IPS-NIHi11 (cell line): ENCODE measurements at regions not wholly inside any gene's neighbourhood (a gene's known extent, or its start where the extent isn't known, plus 50 kb on each side); places are given as distances from the start of the nearest gene placed in this dataset.
A peak's percentile ranks its signal among the peaks of the same experiment; 100 is the strongest.

Experiments used
- DNase-seq: peaks from one replicate; pipeline ENCODE4 v3.0.0; 2012; ENCODE audit warnings: mixed read lengths, low spot score

DNA sequence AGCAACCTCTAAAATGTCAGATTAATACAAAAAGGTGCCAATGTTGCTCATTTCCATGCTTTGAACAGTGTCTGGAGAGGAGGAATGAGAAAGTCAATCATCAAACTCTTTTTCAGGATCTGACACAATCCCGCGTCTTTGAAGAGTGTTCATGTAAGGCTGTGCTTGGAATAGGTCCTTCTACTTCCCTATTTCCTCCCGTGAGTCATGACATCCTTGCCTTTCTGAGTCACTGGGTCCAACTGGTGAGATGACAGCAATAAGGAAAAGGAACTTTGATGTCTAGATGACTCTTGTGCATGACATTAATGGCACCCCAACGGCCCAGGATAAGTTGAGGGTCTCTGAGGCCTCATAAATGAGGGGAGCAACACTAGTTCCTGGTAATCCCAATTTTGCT, 109.0 kb upstream of the CELF4 start:
- no peak for DNase-seq

DNA sequence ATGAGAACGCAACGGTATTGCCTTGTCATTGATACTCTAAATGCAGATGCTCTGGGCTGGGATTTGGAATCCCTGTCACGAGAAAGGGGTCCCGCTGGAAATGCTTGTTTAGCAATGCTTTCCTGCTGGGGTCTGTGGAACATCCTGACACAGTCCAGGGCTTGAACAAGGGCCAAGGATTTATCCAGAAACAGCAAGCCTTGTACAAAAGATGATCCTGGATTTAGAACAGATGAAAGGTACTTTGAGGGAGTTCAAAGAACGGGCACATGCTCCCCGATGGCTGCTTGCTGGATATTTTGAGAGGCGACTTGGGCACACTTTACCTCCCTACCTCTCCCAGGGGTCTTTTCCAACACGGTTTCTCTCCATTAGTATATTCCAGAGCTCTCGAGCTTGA, 108.1 kb upstream of the CELF4 start:
- no peak for DNase-seq

DNA sequence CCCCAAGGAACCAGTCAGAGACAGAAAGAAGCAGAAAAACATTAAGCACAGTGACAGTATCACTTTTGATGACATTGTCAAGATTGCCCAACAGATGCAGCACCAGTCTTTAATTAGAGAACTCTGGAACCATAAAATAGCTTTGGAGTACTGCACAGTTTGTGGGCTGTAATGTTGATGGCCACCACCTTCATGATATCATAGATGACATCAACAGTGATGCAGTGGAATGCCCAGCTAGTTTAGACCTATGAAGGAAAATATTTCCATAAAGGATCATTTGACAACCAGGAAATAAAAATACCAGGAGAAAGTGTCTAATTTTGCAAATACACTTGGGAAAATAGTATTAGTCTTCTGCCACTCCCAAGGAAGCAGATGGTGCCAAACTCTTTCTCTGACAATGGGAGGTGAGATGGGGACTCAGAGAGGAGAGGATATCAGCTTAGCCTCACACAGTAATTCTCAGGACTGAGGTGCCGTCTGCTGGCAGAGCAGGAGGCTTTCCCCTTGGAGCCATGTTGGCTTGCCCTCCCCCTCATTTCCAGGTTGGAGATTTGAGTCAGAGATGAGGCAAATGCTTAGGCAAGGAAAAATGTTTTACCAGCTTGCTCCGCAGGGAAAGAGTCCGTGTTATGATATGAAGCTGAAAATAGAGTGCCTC, 107.5 kb upstream of the CELF4 start:
- no peak for DNase-seq

DNA sequence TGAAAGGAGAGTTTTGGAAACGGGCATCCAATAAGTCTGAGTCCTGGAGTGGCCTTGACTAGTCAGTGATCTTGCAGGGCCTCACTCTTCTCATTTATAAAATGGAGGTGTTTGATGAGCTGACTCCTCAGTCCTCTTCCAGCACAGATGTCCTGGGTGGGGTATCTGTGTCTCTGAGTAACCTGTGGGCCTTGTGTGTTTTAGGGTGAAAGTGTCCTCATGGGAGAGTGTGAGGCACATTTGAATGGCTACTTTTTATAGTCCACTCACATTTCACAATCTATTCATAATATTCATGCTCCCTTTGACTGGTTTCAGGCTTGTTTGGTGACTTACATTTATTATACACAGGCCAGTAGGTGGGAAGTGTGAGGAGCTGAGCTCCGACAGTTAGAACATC, 106.4 kb upstream of the CELF4 start:
- DNase-seq = no peak

DNA sequence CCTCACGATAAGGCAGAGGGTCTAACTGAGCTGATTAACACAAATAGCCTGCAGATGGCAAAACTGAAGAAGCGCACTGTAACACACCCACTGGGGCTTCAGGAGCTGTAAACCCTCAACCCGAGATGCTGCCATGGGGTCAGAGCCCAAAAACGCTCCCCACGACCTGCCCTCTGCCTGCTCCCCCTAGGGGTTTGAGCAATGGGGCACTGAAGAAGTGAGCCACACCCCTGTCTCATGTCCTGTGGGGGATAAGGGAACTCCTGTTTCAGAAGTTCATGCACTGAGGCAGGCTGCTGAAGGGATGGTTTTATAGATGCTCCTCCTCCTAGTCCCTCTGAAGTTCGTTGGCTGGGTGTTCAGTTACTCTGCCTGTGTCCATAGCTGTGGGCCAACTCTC, 105.9 kb upstream of the CELF4 start:
- no peak for DNase-seq

DNA sequence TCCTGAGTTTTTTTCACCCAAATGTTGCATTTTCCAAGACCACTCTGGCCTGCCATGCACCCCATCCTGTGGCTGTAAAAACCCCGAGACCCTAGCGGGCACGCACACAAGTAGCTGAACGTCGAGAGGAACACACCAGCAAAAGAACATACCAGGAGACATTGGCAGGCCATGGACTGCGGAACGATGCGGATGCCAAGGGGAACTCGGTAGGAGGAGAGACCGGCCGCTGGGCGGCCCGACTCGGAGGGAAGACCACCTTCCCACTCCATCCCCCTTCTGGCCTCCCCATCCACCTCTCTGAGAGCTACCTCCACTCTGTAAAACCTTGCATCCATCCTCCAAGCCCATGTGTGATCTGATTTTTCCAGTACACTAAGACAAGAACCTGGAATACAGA, 105.5 kb upstream of the CELF4 start:
- no peak for DNase-seq

DNA sequence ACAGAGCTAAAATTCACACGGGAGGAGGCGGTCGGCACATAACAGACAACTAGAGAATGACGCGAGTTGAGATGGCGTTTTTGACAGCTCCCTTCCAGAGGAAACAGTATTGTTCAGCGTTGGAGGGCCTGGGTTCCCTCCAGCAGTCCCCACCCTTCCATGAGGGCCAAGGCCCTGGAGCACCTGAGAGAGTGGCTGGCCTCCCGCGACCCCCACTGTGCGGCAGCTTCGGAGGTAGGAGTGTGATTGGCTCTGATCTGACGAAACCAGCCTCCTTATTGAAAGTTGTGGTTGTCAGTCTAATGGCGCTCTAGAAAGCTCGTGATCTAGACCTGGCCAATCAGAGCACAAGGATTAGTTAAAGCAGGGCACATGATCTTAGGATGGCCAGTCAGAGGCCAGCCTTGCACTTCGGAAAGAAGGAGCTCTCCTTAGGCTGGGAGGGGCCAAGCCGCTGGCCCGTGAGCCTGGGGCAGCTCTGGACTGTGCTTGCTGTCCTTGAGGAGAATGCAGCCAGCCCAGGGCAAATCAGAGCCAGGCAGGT, 104.5 kb upstream of the CELF4 start:
- DNase-seq = no peak

DNA sequence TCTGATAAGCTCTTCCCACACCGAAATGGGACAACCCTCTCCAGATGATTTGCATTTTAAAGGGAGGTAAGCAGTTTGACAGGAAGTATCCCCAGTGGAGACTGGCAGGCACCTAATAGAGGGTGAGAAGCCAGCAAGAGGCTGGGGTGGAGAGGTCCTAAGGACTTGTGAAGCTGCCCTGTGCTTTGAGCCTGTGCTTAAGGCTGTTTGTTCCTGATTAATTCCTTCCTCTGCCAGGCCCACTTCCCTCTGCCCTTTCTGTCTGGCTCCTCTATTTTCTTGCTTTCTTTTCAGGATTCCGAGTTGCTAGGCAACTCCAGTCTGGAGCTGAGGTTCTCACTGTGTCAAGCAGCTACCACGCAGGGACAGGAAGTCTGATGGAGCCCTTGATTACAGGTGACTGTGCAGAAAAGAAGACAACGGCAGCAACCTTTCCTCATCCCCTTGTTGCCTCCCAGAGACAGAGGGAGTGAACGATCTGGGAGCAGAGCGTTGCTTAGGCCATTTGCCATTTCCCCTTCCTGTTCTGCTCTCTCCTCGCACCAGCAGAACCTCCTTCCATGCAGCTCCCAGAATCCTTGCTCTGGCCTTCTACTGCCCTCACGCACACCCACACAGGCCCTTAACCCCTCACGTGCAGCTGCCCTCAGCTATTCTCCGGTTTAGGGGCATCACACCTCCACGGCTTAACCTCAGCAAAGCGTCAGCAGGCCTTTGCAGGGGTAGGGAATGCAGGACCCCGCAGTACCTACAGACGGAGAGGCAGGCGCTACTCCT, 103.6 kb upstream of the CELF4 start:
- DNase-seq = peak; percentile 45

DNA sequence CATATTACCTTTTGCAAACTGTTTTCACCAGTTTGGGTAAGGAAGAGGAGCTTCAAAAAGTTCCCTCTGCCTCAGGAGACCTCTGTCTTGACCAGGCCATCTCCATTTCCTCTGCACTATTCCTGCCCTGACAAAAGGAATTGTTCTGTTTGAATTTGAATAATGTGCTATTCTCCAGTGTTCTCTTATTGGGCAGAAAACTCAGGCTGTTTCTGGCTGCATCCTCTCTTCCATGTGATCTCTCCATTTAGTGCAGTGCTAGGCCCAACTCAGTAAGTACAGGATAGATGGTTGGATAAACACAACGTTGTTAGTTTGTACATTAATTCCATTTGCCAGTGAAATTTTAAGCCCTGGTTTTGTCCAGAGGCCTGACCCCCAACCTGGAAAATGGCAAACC, 102.2 kb upstream of the CELF4 start:
- DNase-seq = no peak

DNA sequence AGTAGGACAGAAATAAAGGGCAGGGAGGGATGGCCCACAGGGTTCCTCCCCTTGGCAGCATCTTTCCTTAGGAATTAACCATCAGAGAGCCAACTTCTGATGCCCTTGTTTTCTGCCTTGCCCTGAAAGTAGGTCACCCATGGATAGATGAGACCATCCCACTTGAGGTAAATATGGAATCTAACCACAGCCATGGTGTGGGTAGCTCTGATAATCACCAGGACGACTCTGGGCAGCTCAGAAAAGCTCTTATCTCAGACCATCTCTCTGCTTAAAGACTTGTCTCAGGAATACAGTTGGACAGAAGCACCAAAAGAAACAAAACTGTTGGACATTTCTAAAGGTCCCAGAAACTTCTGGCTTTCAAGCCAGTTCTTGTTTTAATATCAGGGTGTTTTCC, 101.4 kb upstream of the CELF4 start:
- no peak for DNase-seq

DNA sequence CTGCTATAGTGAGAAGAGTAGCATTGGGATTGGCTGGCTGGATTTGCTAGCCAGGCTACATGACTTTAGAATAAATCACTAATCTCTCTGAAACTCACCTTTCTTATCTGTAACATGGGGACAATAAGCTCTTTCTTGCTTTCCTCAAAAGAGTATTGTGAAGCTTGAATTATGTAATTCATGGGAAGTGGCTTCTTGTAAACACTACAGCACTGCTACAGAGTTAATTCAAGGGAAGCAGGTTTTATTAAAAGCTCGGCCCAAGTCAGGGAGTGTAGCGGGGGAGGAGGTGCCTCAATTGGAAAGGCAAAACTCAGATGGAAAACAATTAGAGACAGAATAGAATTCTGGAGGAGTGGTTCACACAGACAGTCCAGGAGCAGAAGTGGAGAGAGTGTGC, 100.9 kb upstream of the CELF4 start:
- DNase-seq = no peak

DNA sequence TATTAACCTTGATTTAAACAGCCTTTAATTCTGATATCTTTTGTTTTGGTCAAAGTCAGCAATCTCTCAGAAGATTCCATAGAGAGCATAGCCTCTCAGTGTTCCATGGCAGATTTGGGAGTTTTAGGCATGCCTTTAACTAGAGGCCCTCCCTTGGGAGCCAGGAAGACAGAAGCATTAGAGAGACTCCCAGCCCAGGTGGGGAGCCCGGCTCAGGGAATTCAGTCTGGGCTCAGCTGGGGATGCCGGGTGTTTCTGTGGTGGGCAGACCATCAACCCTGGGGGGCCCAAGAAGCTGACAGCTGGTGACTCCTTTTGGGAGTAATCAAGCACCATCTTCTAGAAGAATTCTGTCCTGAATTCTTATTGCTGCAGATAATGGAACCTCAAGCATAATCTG, 99.7 kb upstream of the CELF4 start:
- DNase-seq = no peak

DNA sequence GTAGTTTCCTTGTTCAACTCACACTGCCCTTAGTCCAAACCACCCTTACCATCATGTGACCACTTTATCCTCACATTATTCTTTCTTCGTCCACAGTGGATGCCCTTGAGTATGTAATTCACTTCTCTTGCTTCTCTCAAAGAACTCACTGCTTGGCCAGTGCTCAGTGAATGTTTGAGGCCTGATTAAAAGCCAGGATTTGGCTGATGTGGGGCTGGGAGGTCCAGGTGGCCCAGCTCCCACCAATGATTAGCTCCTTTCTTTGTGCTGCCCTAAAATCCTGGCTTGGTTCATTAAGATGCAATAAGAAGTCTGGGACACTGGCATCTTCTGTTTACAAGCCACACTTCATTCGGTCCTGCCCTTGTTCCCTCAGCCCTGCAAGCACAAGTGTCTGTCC, 97.8 kb upstream of the CELF4 start:
- no peak for DNase-seq

DNA sequence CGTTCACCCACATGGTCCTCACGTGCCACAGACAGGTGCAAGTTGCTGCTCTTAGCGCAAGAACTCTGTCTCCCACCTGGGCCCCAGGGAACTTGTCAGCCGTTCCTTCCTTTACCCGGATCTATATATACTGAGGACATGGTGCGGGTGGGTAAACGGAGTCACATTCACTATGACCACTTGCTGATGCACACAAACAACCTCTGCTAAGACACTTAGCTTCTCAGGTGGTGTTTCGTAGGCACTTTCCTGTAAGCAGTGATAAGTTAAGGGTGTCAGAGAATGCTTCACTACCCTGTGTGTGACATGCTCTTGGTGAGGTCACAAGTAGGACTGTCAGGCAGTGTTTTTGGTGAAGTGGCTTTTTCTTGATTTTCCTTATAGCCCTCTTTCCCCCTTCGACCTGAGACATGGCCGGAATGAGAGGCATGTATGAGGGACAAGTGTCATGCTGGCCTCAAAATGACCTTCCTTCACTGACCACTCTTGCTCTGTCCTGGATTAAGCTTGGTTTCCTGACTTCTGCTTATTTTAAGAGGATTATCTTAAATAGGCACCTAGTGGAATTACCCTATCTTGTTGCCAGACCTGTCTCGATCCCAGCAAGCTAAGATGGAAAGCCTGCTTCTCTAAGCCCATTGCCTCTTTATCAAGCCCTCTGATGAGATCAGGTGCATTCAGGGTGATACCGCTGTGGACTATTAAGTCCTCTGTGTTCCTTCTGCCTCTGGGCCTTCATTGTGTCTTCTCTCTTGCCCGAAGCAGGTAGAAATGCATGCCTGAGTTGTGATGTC, 97.1 kb upstream of the CELF4 start:
- no peak for DNase-seq

DNA sequence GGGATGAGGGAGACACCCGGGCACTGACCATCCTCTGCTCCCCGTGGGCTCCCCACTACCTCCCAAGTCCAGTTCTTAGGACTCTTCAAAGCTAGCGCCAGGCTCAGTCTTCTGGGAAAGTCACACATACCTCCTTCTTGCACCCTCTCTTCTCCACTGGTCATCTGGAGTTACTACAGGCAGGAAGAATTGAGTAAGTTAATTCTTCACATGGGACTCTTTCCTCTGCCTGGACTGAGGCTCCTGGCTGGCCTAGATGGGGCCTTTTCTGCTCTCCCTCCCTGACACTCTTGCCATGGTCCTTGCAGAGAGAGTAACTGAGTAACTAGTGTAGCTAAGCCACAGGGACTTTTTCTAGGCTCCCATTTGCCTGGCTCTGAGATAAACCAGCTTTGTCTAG, 96.5 kb upstream of the CELF4 start:
- no peak for DNase-seq

DNA sequence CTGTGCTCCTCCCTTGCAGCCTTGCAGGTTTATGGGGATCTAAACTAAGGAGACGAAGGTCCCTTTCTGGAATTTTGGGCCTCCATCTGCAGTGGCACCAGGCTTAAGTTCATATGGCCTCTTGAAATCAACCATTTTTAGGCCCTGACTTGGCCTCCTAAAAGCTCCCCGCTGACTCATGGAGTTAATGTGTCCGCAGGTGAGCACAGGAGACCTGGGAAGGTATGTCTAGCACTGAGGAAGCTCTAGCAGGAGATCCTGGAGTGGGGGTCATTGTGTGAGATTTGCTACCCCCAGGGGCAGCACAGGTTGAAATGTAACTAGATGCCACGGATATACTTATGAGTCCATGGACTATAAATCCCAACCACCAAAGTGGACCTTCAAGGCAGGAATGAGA, 95.9 kb upstream of the CELF4 start:
- no peak for DNase-seq

DNA sequence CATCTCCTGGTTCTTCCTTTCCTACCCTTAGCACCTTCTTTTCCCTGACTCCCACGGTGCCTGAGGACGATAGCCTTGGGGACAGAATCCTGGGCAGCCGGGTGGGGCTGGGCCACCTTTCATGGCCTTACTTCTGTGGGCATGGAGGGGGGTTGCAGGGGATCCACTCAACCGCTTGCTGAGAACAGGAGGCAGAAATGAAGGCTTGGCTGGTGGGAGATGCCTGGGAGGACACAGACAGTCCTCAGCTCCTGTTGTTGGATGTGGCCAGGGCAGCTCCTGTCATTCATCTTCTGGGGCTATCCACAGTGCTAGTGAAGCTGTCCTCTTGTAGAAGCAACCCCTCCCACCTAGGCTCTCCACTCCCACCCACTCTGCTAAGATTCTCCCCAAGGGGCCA, 95.5 kb upstream of the CELF4 start:
- DNase-seq = no peak

DNA sequence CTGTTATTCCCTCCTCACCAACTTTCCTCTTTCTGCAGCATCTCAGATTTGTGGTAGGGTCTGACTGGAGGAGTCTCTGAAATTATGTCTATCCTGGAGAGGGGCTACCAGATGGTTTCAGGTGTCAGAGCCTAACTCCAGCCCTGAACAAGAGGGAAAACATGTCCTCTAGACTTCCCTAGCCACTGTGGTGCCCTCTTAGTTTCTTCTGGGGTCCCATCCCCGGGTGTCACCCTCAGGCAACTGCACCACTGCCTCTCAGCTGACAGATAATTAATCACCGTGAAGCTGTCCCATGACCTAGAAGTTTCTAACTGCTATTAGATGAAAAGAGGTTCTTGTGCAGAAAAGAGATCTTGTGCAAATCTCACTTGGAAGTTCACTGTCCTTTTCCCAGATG, 95.1 kb upstream of the CELF4 start:
- DNase-seq = no peak

DNA sequence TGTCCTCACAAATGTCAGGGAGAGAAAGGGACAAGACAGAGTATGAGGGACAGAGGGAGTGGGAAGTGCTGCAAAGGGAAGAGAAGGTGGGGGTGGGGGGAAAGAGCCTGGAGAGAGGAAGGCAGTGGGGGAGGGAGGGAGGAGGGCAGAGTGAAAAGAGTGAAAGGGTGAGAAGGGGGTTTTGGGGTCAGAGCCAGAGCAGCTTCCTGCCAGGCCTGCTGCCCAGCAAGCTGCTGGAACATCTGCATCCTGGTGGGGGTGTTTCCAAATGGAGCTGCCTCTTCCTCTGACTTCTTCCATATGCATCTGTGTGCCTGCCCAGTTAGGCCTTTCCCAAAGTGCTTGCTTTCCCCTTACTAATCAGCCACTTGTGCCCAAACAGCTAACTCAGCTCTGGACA, 94.3 kb upstream of the CELF4 start:
- DNase-seq = no peak

DNA sequence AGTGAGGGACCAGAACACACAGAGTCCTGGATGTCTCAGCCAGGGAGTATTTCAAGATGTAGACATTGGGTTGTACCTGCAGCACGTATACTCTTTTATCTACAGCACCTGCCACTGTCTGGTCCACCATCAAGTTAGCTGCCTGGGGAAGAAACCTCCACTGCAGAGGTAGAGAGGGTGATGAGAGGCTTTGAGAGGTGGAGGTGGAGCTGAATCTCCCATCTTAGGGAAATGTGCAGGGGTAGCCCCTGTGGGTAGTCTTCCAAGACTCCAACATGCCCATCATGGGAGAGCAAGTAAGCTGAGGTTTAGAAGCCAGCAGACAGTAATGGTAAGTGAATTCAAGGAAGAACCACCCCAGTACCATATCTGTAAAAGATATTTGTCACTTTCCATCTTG, 93.3 kb upstream of the CELF4 start:
- no peak for DNase-seq

DNA sequence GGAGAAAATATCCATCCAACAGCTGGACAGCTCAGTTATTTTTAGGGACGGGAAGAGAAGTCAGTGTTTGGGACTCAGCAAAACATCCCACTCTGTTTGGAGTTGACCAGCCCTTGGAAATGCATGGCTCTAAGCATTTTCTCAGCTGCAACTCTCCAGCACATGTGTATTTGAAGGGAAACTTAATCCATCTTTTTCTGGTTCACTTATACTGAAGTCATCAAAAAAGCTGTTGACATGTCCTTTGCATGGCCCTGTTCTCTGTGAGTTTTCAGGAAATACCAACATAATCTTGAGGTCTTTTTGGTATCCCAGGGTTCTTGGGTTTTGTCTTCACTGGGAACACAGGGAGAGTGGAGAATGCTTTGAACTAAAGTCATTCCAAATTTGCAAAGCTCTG, 91.9 kb upstream of the CELF4 start:
- DNase-seq = no peak

DNA sequence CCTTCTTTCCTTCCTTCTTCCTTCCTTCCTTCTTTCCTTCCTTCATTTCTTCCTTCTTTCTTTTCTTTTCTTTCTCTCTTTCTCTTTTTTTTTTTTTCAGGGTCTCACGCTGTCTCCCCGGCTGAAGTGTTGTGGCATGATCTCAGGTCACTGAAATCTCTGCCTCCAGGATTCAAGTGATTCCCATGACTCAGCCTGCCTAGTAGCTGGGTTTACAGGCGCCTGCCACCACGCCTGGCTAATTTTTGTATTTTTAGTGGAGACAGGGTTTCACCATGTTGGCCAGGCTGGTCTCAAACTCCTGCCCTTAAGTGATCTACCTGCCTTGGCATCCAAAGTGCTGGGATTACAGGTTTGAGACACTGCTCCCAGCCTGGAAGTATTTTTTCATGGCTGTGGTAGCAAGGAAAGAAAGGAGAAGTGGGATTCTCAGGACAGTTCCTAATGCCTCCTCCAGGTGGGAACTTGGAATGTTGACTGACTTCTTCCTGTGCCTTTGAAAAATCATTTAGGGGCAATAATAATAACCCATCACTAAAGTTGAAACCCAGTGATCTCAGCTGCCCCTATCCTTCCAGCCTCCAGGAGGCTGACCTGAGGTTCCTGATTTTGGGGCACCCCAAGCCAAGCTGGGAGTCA, 89.3 kb upstream of the CELF4 start:
- DNase-seq = no peak

DNA sequence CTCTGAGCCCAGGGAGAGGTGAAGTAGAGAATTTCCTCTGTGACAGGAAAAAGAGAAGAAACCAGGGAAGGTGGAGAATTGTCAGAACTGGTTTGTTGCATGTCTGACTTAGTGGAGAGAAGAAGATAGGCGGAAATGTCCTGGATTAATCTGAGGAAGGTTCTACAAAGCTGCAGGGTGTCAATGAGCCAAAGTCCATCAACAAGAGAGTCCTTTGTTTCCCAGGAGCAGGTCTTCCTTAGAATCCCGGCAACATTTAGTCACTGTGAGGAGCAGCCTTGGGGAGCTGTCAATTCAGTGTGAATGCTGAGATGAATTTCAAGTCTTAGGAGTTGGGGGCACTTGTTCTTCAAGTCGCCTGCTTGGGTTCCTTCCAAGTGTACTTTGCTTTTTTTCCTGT, 88.4 kb upstream of the CELF4 start:
- no peak for DNase-seq
